T-helper 2 cell treated with Interferon-gamma antibody and Interleukin-4, amounts not matched to agents 100 ng/mL and 5 ng/mL, for 36 hours (primary cell): ENCODE measurements at regions not wholly inside any gene's neighbourhood (a gene's known extent, or its start where the extent isn't known, plus 50 kb on each side); places are given as distances from the start of the nearest gene placed in this dataset.
"Not testable (repeated sequence)": the region's sequence is repeated elsewhere in the genome, so short reads cannot be mapped to it uniquely, and the experiment has no call there.

ENCODE experiments used
- intact Hi-C: fragments of 100-400 bp; cut with micrococcal nuclease; formaldehyde crosslinking; loops from one replicate; pipeline ENCODE4 v1.15.1; 2023

DNA sequence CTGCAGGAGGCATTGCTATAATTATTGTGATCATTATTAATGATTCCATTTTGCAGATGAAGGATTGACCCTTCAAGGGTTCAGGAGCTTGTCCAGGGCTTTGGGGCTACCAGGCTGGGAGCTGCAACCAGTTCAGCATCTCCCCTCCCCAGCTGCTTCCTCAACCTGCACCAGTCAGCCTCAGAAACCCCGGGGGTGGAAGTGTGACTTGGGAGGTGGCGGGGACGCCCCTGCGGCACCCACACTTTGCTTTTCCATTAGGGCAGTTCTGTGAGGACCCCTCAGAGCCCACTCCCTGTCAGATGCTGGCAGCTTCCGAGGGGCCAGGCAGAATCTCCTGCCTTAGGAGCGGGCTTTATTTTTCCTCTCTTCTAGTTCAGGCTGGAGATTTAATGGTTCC lies 85.6 kb downstream of the OLFM1 start:
- intact Hi-C loops: no loop called here

DNA sequence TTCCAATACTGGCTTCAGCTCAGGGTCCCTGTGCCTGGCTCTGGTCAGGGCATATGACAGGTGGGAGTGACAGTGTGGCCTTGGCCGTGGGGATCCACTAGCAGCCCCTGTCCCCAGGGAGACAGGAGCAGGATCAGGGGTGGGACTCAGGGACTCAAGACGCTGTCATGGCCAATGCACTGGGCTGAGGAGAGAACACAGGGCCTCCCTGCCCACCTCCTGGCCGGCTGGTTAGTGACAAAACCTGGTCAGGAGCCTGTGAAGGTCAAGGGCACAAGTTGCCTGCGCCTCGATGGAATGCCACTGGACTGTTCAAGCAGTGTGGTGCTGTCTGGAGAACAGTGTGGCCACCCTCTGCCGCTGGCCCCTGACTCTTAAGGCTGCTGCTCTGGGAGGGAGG lies 86.8 kb downstream of the OLFM1 start:
- intact Hi-C loops: no loop called here

DNA sequence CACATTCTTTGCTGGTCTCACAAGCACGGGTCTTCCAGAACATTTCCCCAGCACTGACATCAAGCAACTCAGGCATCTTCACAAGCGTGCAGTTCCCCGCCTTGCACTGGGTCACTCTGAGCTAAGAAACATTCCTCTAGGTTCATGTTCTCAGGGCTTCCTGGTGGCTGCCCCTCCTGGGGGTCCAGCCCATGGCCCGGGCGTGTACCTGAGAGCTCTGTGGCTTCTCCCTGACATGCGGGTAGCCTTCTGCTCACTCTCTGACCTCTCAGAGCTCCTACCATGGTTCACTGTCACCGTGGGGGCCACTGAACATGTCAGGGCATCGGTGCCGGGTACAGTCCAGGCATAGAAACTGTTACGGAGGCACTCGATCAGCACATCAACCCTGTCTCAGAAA lies 87.5 kb downstream of the OLFM1 start:
- intact Hi-C loops: no loop called here

DNA sequence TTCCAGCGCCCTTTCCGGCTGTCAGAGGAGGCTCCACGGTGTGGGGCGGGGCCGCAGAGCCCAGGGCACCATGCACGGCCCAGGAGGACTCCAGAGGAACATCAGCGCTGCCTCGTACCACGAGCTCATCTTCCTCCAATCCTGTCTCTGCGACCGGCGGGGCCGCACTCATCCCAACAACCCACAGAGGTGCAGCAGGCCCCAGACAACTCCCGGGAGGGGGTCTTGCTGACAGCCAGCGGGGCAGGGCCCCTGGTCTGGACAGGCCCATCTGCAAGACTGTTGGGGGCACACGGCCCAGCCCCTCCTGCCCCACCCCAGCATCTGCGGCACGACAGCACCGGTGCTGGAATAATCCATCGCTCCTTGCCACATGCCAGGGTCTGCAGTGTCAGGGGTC lies 88.8 kb downstream of the OLFM1 start:
- intact Hi-C loops: no loop called here

DNA sequence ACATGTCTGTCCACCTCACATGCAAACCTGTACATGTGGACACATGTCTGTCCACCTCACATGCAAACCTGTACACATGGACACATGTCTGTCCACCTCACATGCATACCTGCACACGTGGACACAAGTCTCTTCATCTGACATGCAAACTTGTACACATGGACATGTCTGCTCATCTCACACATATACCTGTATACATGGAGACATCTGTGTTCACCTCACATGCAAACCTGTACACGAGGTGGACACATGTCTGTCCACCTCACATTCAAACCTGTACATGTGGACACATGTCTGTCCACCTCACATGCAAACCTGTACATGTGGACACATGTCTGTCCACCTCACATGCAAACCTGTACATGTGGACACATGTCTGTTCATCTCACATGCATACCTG lies 90.1 kb downstream of the OLFM1 start:
- intact Hi-C loops: not testable (repeated sequence)

DNA sequence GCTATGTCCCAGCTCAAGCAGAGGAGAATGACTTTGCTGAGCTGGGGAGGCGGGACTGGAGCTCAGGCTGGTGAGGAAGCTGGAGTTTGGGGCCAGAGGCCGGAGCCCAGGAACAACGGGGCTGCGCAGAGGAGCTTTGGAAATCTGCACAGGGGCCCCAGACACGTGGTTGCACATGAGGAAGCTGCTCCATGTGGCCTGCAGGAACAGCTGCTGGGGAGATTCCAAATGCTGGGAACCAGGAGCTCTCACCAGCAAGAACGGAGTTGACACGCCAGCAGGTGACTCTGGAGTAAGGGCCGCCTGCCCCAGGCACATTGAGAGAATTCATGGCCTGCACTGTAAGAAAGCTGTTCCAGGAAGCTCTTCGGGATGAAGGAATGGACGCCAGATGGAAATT lies 91.0 kb downstream of the OLFM1 start:
- intact Hi-C loops: no loop called here

DNA sequence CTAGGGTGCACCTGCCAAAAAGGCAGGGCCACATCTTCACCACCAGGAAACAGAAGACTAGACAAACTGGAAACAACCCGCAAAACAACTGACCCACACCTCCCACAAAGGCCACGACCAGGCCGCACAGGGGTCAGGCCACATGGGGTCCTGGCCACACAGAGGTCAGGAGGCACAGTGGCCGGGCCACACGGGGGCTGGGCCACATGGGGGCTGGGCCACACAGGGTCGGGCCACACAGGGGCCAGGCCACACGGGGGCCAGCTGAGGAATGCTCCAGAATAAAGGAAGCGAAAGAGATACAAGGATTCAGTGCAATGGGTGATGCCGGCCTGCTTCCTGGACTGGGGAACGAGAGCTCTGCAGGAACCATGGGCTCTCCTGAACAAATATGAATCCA lies 91.6 kb downstream of the OLFM1 start:
- intact Hi-C loops: no loop called here

DNA sequence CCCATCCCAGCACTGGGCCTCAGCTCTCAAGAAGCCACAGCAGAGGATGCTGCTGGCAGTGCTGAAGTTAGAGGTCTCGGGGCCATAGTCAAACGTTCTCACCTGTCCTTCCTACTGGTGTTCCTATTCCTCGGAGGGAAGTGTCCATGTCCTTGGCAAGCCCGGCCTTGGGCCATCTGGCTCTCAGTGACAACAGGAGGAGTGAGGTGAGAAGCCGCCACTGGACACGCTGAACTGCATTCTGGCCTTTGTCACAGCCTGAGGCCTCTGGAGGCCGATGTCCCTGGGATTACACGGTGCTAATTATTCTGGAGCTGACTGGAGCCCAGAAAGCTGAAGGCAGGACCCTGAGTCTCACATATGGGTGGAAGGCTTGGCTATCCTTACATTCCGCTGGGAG lies 92.5 kb downstream of the OLFM1 start:
- intact Hi-C loops: no loop called here

DNA sequence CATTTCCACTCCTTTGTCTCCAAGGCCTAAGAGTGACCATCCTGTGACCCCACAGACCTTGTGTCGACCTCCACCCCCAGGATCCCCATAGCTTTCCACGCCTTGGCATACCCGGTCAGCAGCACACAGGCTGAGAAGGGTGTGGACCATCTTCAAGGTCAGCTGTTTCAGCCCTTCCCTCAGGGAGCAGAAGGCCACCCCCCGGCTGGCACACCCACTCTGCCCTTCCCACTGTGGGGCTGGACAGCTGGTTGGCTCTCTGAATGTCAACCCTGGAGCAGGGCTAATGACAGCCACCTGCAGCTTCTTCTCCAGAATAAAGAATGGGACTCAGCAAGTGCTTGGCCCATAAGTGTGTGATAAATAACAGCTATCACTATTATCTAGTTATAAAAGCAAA lies 93.1 kb downstream of the OLFM1 start:
- intact Hi-C loops: no loop called here

DNA sequence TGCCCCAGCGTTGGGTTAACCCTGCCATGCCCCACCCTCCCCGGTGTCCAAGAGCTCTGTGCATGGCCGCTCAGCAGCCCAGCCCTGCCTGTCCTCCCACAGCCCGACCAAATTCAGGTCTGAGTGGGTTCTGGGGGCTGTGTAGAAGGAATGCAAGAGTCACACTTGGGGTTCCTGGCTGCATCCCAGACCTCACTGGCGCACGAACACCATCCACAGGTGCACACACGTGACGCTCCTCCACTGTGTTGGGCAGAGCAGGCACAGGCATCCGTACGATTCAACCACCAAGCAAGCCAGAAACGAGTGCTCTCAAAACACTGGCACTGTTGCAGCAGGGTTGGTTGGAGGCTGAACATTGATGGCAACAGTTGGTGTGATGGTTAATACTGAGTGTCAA lies 93.9 kb downstream of the OLFM1 start:
- intact Hi-C loops: no loop called here

DNA sequence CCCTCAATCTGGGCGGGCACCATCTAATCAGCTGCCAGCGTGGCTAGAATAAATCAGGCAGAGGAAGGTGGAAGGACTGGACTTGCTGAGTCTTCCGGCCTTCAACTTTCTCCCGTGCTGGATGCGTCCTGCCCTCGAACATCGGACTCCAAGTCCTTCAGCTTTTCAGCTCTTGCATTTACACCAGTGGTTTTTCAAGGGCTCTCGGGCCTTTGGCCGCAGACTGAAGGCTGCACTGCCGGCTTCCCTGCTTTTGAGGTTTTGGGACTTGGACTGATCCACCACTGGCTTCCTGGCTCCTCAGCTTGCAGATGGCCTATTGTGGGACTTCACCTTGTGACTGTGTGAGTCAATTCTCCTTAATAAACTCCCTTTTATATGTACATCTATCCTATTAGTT lies 94.4 kb downstream of the OLFM1 start:
- intact Hi-C loops: not testable (repeated sequence)

DNA sequence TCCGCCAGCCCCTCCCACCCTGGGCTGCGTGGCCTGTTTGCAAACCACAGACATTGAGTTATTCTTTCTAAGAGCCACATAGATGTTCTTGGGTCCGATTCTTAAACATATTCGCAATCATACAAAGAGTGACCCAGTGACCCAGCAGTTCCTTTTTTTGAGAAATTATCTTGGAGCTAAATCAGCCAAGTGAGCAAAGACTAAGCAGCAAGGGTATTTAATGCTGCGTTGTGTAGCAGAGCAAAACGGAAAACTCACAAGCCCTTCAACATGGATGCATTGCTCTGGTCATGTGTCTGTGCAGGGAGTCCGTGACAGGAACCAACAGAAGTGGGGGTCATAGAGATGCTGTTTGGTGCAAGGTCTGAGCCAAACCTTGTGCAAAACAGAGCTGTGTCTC lies 95.6 kb downstream of the OLFM1 start:
- intact Hi-C loops: no loop called here

DNA sequence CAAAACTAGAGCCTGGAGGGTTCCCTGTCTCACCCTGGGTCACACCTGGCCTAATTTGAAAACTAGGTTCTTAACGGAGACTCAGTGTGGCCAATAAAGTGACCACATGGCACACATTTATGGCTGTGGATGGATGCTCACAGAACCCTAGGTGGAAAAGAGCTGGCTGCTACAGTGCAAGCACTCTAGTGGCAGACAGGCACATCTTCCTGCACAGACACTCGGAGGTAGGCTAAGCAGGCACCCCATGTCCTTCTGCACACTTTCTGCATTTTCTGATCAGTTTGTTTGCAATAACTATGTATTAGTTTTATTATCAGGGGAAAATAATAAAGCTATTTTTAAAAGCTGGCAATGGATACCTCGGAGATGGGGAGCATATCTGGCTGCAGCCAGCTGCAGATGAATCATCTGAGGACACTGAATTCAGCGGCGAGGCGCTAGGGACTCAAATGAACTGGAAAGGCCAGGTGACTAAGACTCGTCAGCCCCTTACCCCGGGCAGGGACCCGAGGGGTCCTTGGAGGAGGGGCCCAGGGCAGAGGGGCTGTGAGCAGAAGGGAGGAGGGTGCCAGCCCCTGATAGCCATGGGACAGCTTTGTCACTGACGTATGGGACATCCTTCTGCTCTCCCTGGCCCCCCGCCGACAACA lies 96.2 kb downstream of the OLFM1 start:
- intact Hi-C loops: no loop called here

DNA sequence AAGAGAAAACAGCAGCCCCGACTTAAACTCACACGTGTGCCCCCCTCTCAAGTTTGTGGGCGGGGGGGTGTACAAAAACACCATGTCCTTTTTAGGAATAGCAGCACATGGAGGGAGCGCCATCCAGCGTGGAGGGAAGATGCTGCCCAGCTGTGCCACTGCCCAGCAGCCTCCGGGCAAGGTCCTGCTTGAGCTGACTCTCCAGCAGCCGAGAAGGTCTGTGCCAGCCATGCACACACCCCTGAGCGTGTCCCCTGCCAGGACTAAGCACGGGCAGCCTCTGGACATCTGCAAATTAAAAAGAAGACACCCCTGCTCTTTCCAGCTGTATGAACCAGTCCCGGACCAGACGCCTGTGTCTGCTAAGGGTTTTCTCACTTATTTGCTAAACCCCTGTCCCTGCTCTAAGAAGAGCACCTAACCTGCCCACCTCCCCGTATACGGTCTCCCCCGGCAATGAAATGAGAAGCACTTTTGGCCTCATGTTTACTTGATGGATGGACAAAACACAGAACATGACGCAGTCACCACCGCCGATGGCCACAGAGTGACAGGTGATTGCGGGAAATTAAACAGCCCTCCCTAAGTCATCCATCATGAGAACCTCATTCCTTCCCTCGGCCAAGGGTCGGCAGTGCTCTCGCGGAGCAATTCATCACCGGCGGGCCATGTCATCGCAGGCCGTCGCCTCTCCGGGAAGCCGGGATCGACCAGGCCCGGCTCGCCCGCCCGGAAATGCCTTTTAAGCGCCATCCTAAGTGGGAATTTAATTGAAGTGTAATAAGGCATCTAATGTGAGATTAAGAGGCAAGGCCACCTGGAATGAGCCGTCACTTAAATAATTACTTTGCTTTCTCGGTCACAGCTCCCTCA lies 96.9 kb downstream of the OLFM1 start:
- intact Hi-C loops: no loop called here

DNA sequence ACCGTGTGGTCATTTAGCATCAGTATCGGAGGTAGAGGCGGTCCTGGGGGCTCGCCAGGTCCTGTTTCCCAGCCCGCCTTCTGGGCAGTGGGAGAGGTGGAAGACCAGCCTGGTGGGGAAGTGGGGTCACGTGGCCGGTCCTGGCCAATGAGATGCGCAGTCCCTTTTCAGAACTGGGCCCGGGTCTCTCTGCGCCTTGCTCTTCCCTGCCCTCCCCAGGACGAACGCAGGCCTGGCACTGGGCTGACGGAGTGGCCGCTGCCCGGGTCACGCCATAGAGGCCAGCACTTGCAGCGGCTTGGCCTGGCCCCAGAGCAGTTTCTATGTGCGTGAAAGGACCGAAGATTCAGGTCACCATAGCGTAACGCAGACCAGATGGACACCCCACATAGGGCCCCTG lies 97.6 kb downstream of the OLFM1 start:
- intact Hi-C loops: no loop called here

DNA sequence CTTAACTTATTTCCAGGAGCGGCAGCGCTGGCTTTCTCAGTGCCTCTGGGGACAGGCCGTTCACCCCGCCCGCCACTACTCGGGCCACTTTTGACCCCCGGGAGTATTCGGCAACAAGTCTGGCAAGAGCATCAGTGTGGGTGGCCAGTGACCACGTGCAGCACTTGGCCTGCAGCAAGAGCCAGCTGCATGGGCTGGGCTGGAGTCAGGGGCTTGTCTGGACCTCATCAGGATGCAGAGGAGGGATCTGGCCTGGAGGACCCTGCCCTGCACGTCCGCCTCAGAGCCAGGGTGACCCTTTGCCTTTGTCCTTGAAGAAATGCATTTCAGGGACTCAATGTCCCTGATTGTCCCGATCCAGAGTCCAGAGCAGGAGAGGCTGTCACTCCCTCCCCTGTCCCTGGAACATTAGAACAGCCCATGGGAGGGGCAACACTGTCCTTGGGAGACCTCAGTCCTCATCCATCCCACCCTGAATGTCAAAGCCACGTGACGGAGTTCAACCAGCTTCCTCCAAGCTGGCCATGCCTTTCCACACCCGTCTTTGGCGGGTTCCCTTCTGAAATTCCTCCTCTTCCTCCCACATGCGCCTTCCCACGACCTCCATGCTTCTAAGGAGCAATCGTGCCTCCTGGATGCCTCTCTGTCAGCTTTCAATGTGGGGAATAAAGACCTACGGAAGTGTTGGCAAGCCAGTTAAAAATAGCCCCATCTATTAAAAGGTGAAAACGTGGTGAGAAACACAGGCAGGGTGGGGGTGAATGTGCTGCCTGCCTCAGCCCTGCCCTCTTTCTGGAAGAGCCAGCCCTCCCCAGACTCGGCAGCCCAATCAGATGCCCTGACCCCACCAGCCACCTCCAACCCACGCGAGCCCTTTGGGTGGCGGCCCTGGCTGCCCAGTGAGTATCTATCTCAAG lies 99.0 kb downstream of the OLFM1 start:
- intact Hi-C loops: no loop called here

DNA sequence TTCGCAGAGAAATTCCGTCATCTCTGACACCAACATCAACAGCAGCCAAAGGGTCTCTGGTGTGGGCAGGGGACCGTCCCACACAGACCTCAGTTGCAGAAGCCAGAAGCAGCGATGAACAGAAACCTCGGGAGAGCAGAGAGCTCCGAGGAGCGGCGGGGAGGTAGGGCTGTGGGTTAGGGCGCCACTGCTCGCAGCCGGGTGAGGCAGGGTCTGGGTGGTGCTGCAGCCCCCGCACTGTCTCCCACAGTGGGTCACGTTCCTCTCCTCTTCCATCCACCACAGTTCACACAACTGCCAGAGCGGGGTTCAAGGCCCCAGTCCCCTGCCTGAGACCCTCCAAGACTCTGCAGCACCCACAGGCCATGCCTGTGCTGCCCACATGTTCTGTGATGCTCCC lies 99.9 kb downstream of the OLFM1 start:
- intact Hi-C loops: no loop called here

DNA sequence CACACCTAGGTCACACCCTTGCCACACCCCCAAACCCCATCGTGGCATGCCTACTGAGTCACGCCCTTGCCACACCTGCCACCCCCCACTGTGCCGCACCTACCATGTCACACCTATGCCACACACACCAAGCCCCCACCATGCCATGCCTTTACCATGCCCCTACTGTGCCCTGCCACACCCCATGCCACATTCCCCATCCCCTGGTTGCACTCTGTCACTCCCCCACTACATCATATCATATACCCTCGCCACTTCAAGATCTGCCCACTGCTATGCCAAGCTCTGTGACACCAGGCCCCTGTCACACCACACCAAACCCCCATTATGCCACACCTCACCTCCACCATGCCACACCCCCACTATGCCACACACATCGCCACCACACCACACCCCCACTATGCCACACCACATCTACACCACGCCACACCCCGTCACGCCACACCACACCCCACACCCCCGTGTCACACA lies 101.2 kb downstream of the OLFM1 start:
- intact Hi-C loops: no loop called here

DNA sequence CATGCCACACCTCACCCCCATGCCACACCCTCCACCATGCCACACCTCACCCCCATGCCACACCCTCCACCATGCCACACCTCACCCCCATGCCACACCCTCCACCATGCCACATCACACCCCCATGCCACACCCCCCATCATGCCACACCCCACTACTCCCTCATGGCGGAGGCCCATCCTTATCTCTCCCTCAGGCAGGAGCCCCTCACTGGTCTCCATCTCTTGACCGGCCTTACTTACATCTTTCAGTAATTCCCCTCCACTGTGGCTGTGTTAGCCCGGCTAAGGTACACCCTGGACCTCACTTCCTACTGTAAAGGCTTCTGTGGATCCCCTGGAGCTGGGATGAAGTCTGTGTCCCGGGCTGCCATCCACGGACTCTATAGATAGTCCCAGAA lies 102.0 kb downstream of the OLFM1 start:
- intact Hi-C loops: no loop called here

DNA sequence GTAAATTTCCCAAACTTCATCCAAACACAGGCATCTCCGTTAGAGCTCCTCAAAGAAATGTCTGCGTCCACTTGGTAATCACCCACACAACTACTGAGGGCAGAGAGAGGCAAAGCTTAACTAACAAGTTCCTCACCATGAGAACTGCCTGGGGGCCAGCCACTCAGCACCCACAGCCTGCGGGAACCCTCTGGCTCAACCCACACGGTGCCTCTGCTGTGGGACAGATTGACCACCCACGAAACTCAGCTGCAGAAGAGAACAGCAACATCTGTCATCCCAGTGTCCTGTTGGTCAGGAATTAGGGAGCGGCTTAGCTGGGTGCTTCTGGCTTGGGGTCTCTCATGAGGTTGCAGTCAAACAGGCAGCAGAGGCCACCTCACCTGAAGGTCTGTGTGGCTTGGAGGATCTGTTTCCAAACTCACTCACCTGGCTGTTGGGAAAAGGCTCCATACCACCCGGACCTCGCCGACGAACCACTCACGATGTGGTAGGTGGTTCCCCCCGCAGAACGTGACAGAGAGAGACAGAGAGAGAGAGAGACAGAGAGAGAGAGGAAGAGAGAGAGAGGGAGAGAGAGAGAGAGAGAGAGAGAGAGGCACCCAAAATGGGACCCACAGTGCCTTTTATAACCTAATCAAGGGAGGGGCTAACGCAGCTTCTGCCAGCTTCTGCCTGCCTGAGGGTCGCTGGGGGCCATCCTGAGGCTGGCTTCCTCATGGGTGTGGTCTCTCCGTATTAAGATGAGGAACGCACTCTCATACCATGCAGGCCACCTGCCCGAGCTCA lies 103.5 kb downstream of the OLFM1 start:
- intact Hi-C loops: no loop called here

DNA sequence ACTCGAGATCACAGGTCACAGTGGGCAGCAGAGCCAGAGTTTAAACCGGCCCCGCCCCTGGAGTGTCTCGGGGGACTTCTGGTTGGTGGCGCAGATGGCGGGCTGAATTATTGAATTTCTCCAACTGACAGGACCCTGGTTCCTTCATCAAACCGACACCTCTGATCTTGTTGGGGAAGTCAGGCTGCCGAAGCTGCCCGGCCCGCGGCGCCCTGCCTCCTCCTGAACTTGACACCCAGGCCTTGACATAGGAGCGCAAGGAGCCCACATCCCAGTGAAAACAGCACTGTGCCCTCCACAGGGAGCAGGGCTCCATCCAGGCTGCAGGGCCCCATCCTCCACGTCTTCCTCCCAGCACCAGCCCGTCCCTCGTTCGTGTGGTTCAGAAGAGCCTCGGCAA lies 105.2 kb downstream of the OLFM1 start:
- intact Hi-C loops: no loop called here
